Bronchial epithelial cell (primary cell): ENCODE measurements at regions not wholly inside any gene's neighbourhood (a gene's known extent, or its start where the extent isn't known, plus 50 kb on each side); places are given as distances from the start of the nearest gene placed in this dataset.
A peak's percentile ranks its signal among the peaks of the same experiment; 100 is the strongest.

ENCODE experiments used
- DNase-seq: peaks from one replicate; pipeline ENCODE4 v3.0.0-alpha.2; 2010; ENCODE audit warnings: low read depth
- FAIRE-seq: peaks from 2 replicates; lab custom pipeline; 2011; peaks lifted over from hg19 to GRCh38; lab: Jason Lieb, UNC
- H3K27me3 ChIP-seq: 2 replicates; pipeline ENCODE4 v1.5.1; 2011; ENCODE audit warnings: low read length; ENCODE audit not compliant: control insufficient read depth, insufficient read depth
- H3K36me3 ChIP-seq: 2 replicates; pipeline ENCODE4 v1.5.1; 2011; ENCODE audit warnings: low read length; ENCODE audit not compliant: control insufficient read depth, insufficient read depth
- H3K4me3 ChIP-seq: 2 replicates; pipeline ENCODE4 v1.5.1; 2011; ENCODE audit warnings: mild to moderate bottlenecking, low read depth, low read length, control low read depth
- CTCF ChIP-seq: IDR thresholded peaks from 2 replicates; pipeline ENCODE4 v1.5.1; 2011; ENCODE audit warnings: mild to moderate bottlenecking, moderate library complexity, low read length, control low read depth, inconsistent platforms; ENCODE audit not compliant: insufficient read depth, severe bottlenecking

DNA sequence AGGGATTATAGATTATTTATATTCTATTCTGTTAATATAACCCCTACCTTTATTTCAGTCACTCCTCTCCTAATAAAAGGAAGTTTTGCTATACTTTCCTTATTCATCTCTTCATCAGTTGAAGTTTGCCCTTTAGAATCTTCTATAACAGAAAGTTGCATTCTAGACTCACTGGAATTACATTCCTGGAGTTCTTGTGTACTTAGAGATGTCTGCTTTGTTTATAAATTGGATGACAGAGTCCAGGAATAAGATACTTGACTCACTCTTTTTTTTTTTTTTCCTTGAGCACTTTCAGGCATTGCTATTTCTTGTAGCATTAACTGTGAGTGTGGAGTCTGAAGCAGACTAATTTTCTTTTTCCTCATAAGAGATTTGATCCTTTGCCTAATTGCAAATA is 640.8 kb downstream of the XPNPEP1 start:
- no peak for TF ChIP-seq CTCF
- Histone ChIP-seq H3K36me3 (no peaks in the 10 kb centered on the region), H3K4me3 (no peak overlapping the region), H3K27me3 (no peaks in the 10 kb centered on the region)
- FAIRE-seq (no peak), DNase-seq (peak; percentile 4)

DNA sequence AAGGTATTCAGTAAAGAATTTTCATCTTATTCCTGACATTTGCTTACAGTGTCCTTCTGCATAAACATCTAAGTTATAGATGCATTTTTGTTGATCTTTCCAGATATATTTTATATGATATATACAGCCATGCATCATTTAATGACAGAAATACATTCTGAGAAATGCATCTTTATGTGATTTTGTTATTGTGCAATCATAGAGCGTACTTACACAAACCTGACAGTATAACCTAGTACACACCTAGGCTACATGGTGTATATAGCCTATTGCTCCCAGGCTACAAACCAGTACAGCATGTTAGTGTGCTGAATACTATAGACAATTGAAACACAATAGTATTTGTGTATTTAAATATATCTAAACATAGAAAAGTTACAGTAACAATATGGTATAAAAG is 642.0 kb downstream of the XPNPEP1 start:
- Histone ChIP-seq H3K4me3 (no peak overlapping the region), H3K27me3 (no peaks in the 10 kb centered on the region), H3K36me3 (no peaks in the 10 kb centered on the region)
- no peak for FAIRE-seq
- no peak for TF ChIP-seq CTCF
- DNase-seq = no peak

GRCh38 chr10:109280837-109281236 is 642.5 kb downstream of the XPNPEP1 start:
- FAIRE-seq (no peak), DNase-seq (no peak)
- no peaks in the 10 kb centered on the region for H3K27me3 ChIP-seq
- H3K36me3 ChIP-seq = no peaks in the 10 kb centered on the region
- TF ChIP-seq CTCF = no peak
- H3K4me3 ChIP-seq = no peak overlapping the region

DNA sequence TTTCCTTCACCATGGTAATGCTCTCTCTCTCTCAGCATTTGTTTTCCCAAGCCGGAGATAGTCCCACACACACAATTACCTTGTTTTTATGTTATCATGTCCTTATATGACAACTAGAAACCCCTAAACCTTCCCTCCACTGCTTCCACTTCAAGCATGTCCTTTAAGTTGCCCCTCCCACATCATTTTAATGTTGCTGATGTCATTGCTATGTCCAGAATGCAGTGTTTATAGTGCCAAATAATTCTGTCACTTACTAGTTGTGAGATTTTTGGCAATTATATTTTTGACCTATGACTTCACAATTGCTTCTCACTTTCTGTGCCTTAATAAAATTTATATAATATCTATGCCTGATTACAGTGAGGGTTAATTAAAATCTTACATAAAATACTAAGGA is 645.9 kb downstream of the XPNPEP1 start:
- no peak for DNase-seq
- H3K27me3 ChIP-seq = no peaks in the 10 kb centered on the region
- no peak overlapping the region for H3K4me3 ChIP-seq
- H3K36me3 ChIP-seq = no peaks in the 10 kb centered on the region
- TF ChIP-seq CTCF = no peak
- FAIRE-seq = no peak

GRCh38 chr10:109275960-109276359 is 647.4 kb downstream of the XPNPEP1 start:
- Histone ChIP-seq H3K4me3 (no peak overlapping the region), H3K36me3 (no peaks in the 10 kb centered on the region), H3K27me3 (no peaks in the 10 kb centered on the region)
- FAIRE-seq (no peak), DNase-seq (no peak)
- no peak for TF ChIP-seq CTCF

DNA sequence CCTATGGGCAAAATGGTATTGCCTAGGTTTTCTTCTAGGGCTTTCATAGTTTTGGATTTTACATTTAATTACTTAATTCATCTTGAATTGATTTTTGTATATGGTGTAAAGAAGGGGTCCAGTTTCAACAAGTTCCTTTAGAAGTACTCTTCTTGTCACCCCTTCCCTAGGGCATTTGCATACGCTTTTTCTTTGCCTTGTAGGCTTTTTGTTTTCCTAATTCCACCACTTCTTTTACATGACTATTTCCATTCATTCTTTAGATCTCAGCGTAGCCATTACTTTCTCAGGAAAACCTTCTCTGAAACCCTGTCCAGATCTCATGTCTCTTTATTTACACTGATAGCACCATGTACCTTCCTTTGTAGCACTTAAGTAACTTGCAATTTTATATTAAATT is 648.6 kb downstream of the XPNPEP1 start:
- no peak for FAIRE-seq
- Histone ChIP-seq H3K27me3 (no peaks in the 10 kb centered on the region), H3K36me3 (no peaks in the 10 kb centered on the region), H3K4me3 (no peak overlapping the region)
- TF ChIP-seq CTCF = no peak
- no peak for DNase-seq
